H1 (cell line): ENCODE measurements at regions not wholly inside any gene's neighbourhood (a gene's known extent, or its start where the extent isn't known, plus 50 kb on each side); places are given as distances from the start of the nearest gene placed in this dataset. TPM values are rescaled to one million over a fixed set of nuclear protein-coding genes. Genes with fewer than 3 reads are reported as not detected.
A peak's percentile ranks its signal among the peaks of the same experiment; 100 is the strongest.

Experiments used
- microRNA counts: library from miRNA; unstranded; fragments of <30 nt; microRNA quantifications from one replicate; lab custom pipeline; 2015
- microRNA-seq, 2 experiments: library from miRNA; unstranded; fragments of <30 nt; microRNA quantifications; one replicate each; pipeline versions ENCODE4 to v1.2.0, GENCODE V29; 2016 to 2020; ENCODE audit warnings: borderline microRNAs expressed in 2 of 2, borderline number of aligned reads in 2 of 2, borderline replicate concordance in 1 of 2
- small RNA-seq: library from polyadenylated mRNA; stranded (forward); fragments of <200 nt; extraction: miRNeasy Mini kit (QIAGEN cat#:217004); gene quantifications from one replicate; pipeline ENCODE3, GENCODE V24; 2013; ENCODE audit not compliant: insufficient read depth

MicroRNA genes in the stretch of these regions (microRNA counts, 767-probe panel; counts per million panel counts)
- 879 counts per million, percentile 95 among the panel's probes with 10 or more counts for microRNA hsa-miR-587 (lab: Ali Mortazavi, UCI)

Small RNAs in the stretch of these regions (microRNA-seq; reads per million reads assigned to microRNA genes)
- 0 reads per million in 2 experiments for gene MIR587

Small RNAs in the stretch of these regions (small RNA-seq; reads per million reads assigned to genes)
- gene MIR587 = not detected
- gene RNU6-117P = not detected
